Trophoblast cell (in vitro differentiated cells and primary cell): ENCODE measurements at regions not wholly inside any gene's neighbourhood (a gene's known extent, or its start where the extent isn't known, plus 50 kb on each side); places are given as distances from the start of the nearest gene placed in this dataset.

ENCODE experiments used
- DNase-seq, 2 donors: peaks; one replicate each; pipeline ENCODE4 v3.0.0-alpha.2; 2016
- H2AFZ ChIP-seq: 2 replicates; pipeline ENCODE4 v1.6.1; 2013; ENCODE audit warnings: low read length, moderate library complexity, mild to moderate bottlenecking; ENCODE audit not compliant: insufficient read depth, poor library complexity
- H2AK5ac ChIP-seq: 2 replicates; pipeline ENCODE4 v1.6.1; 2013; ENCODE audit warnings: mild to moderate bottlenecking, low read length
- H2BK120ac ChIP-seq: 2 replicates; pipeline ENCODE4 v1.6.1; 2013; ENCODE audit warnings: low read length, mild to moderate bottlenecking, moderate library complexity; ENCODE audit not compliant: insufficient read depth, poor library complexity
- H2BK12ac ChIP-seq: 2 replicates; pipeline ENCODE4 v1.6.1; 2013; ENCODE audit warnings: mild to moderate bottlenecking, low read length, moderate library complexity
- H2BK5ac ChIP-seq: 2 replicates; pipeline ENCODE4 v1.6.1; 2013; ENCODE audit warnings: low read length, low read depth, moderate library complexity, mild to moderate bottlenecking; ENCODE audit not compliant: poor library complexity
- H3K14ac ChIP-seq: 2 replicates; pipeline ENCODE4 v1.6.1; 2013; ENCODE audit warnings: mild to moderate bottlenecking, low read length
- H3K18ac ChIP-seq: 2 replicates; pipeline ENCODE4 v1.6.1; 2013; ENCODE audit warnings: mild to moderate bottlenecking, low read length
- H3K23ac ChIP-seq: 2 replicates; pipeline ENCODE4 v1.6.1; 2013; ENCODE audit warnings: low read length
- H3K27ac ChIP-seq: 2 replicates; pipeline ENCODE4 v1.5.1; 2013; ENCODE audit warnings: low read depth, mild to moderate bottlenecking, inconsistent platforms, low read length, moderate library complexity
- H3K27me3 ChIP-seq: 2 replicates; pipeline ENCODE4 v1.6.1; 2013; ENCODE audit warnings: inconsistent platforms, mild to moderate bottlenecking, low read length, moderate library complexity; ENCODE audit not compliant: insufficient read depth
- H3K36me3 ChIP-seq, 2 experiments: 1 replicate in 1 of 2; 2 replicates in 1 of 2; pipeline ENCODE4 v1.6.1; 2013; ENCODE audit warnings: low read length in 2 of 2, mild to moderate bottlenecking in 2 of 2, moderate library complexity in 1 of 2; ENCODE audit not compliant: insufficient read depth in 2 of 2, control insufficient read depth in 1 of 2
- H3K4ac ChIP-seq: 2 replicates; pipeline ENCODE4 v1.6.1; 2013; ENCODE audit warnings: low read depth, mild to moderate bottlenecking, low read length, moderate library complexity
- H3K4me1 ChIP-seq, 2 experiments: 1 replicate in 1 of 2; 2 replicates in 1 of 2; pipeline ENCODE4 v1.6.1; 2013; ENCODE audit warnings: low read length in 2 of 2, mild to moderate bottlenecking in 2 of 2, moderate library complexity in 1 of 2; ENCODE audit not compliant: insufficient read depth in 2 of 2, control insufficient read depth in 1 of 2
- H3K4me2 ChIP-seq: 2 replicates; pipeline ENCODE4 v1.6.1; 2013; ENCODE audit warnings: inconsistent platforms, mild to moderate bottlenecking, low read length, moderate library complexity
- H3K4me3 ChIP-seq: 2 replicates; pipeline ENCODE4 v1.5.1; 2013; ENCODE audit warnings: mild to moderate bottlenecking, low read depth, low read length, inconsistent platforms
- H3K79me1 ChIP-seq: one replicate; pipeline ENCODE4 v1.6.1; 2013; ENCODE audit warnings: low read length
- H3K79me2 ChIP-seq: 2 replicates; pipeline ENCODE4 v1.6.1; 2013; ENCODE audit warnings: low read length, mild to moderate bottlenecking; ENCODE audit not compliant: control insufficient read depth, insufficient read depth, poor library complexity
- H3K9ac ChIP-seq: 2 replicates; pipeline ENCODE4 v1.6.1; 2013; ENCODE audit warnings: mild to moderate bottlenecking, low read length
- H3K9me3 ChIP-seq: 2 replicates; pipeline ENCODE4 v1.6.1; 2013; ENCODE audit warnings: low read depth, mild to moderate bottlenecking, control low read depth, inconsistent platforms, low read length; ENCODE audit not compliant: insufficient read depth
- H4K12ac ChIP-seq: 2 replicates; pipeline ENCODE4 v1.6.1; 2013; ENCODE audit warnings: low read depth, mild to moderate bottlenecking, low read length, moderate library complexity
- H4K8ac ChIP-seq: 2 replicates; pipeline ENCODE4 v1.6.1; 2013; ENCODE audit warnings: low read depth, mild to moderate bottlenecking, low read length, moderate library complexity
- H4K91ac ChIP-seq: one replicate; pipeline ENCODE4 v1.6.1; 2013; ENCODE audit warnings: low read depth, mild to moderate bottlenecking, low read length, moderate library complexity
- WGBS: extraction: QIAGEN DNeasy Blood & Tissue Kit; methylation state at CpG from one replicate; pipeline ENCODE4 v1.1.7; 2013; ENCODE audit warnings: missing lambda C conversion rate; ENCODE audit not compliant: insufficient read length, insufficient coverage; ENCODE audit errors: extremely low coverage; 5-methylcytosine and 5-hydroxymethylcytosine counted together

DNA sequence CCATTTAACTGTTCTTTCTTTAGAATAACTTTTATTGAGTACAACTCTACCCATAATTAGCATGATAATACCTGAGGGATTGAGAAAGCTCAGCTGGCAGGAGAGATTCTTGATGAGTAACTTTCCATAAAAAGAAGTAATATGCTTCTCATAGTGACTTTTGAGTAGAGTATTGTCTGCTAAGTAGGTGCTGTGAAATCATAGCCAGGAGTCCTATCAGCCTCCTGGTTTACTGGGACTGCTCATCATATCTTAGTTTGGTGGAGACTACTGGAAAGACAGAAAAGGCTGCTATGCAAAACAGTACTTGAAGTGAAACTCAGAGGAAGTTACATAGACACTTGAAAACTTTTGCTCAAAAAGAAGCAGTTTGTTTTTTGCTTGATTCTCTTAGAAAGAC is 113.3 kb upstream of the ATP2B1 start:
- no peak overlapping the region for H3K18ac ChIP-seq
- H3K4ac ChIP-seq: no peak overlapping the region
- H2BK12ac ChIP-seq: no peak overlapping the region
- no peak overlapping the region for H4K8ac ChIP-seq
- no peak overlapping the region for H3K9ac ChIP-seq
- H3K27me3 ChIP-seq: no peaks in the 10 kb centered on the region
- H3K4me2 ChIP-seq: no peak overlapping the region
- no peak overlapping the region for H2AFZ ChIP-seq
- H3K36me3 ChIP-seq: no peaks in the 10 kb centered on the region
- DNase-seq: no peak
- peaks cover 0 to 6% of the 10 kb centered on the region in 2 experiments for H3K4me1 ChIP-seq
- H3K4me3 ChIP-seq: no peak overlapping the region
- H3K79me2 ChIP-seq: no peaks in the 10 kb centered on the region
- no peak overlapping the region for H4K12ac ChIP-seq
- H2BK120ac ChIP-seq: no peak overlapping the region
- H3K9me3 ChIP-seq: no peaks in the 10 kb centered on the region
- H2AK5ac ChIP-seq: no peak overlapping the region
- H4K91ac ChIP-seq: no peak overlapping the region
- H3K27ac ChIP-seq: no peak overlapping the region
- H3K14ac ChIP-seq: no peak overlapping the region
- no peak overlapping the region for H3K23ac ChIP-seq
- H2BK5ac ChIP-seq: no peak overlapping the region
- peaks cover 12% of the 10 kb centered on the region for H3K79me1 ChIP-seq

GRCh38 chr12:89817501-89818226 is 109.0 kb upstream of the ATP2B1 start:
- Histone ChIP-seq H3K36me3 (no peaks in the 10 kb centered on the region), H3K4me2 (no peak overlapping the region), H4K91ac (no peak overlapping the region), H3K27me3 (no peaks in the 10 kb centered on the region), H2AK5ac (no peak overlapping the region), H2BK12ac (no peak overlapping the region), H3K23ac (no peak overlapping the region), H3K4me3 (no peak overlapping the region), H4K8ac (no peak overlapping the region), H2BK120ac (no peak overlapping the region), H3K79me2 (no peaks in the 10 kb centered on the region), H3K4ac (no peak overlapping the region), H3K4me1 (peaks cover 0 to 2% of the 10 kb centered on the region in 2 experiments), H4K12ac (no peak overlapping the region), H3K27ac (peak overlapping the region; percentile 58), H2BK5ac (no peak overlapping the region), H3K9ac (no peak overlapping the region), H3K79me1 (no peaks in the 10 kb centered on the region), H3K14ac (no peak overlapping the region), H3K9me3 (no peaks in the 10 kb centered on the region), H2AFZ (no peak overlapping the region), H3K18ac (no peak overlapping the region)
- DNase-seq: no peak
- WGBS: no CpG with 5 or more reads among the region's 2 CpGs

GRCh38 chr12:89815225-89815624 is 106.6 kb upstream of the ATP2B1 start:
- WGBS: no CpG with 5 or more reads among the region's 3 CpGs
- no peak overlapping the region for H2BK12ac ChIP-seq
- H3K9me3 ChIP-seq: no peaks in the 10 kb centered on the region
- no peaks in the 10 kb centered on the region for H3K79me1 ChIP-seq
- H4K12ac ChIP-seq: no peak overlapping the region
- H2BK120ac ChIP-seq: no peak overlapping the region
- no peaks in the 10 kb centered on the region for H3K27me3 ChIP-seq
- H3K4me3 ChIP-seq: no peak overlapping the region
- no peak overlapping the region for H4K91ac ChIP-seq
- no peak overlapping the region for H2AK5ac ChIP-seq
- H4K8ac ChIP-seq: no peak overlapping the region
- H3K36me3 ChIP-seq: no peaks in the 10 kb centered on the region
- DNase-seq: no peak
- no peaks in the 10 kb centered on the region for H3K79me2 ChIP-seq
- H2AFZ ChIP-seq: no peak overlapping the region
- H3K27ac ChIP-seq: no peak overlapping the region
- no peak overlapping the region for H3K14ac ChIP-seq
- peaks cover 0 to 2% of the 10 kb centered on the region in 2 experiments for H3K4me1 ChIP-seq
- no peak overlapping the region for H3K18ac ChIP-seq
- H2BK5ac ChIP-seq: no peak overlapping the region
- no peak overlapping the region for H3K23ac ChIP-seq
- no peak overlapping the region for H3K4ac ChIP-seq
- H3K4me2 ChIP-seq: no peak overlapping the region
- no peak overlapping the region for H3K9ac ChIP-seq

- H3K36me3 ChIP-seq: no peaks in the 10 kb centered on the region
- no peak overlapping the region for H3K18ac ChIP-seq
- H4K12ac ChIP-seq: no peak overlapping the region
- peaks cover 3 to 9% of the 10 kb centered on the region in 2 experiments for H3K4me1 ChIP-seq
- H2BK120ac ChIP-seq: no peak overlapping the region
- no peak overlapping the region for H2AK5ac ChIP-seq
- no peak overlapping the region for H2BK5ac ChIP-seq
- H3K79me1 ChIP-seq: peaks cover 15% of the 10 kb centered on the region
- H3K14ac ChIP-seq: no peak overlapping the region
- no peak for DNase-seq
- no peak overlapping the region for H3K9ac ChIP-seq
- H3K4me2 ChIP-seq: no peak overlapping the region
- H4K8ac ChIP-seq: no peak overlapping the region
- H4K91ac ChIP-seq: no peak overlapping the region
- H3K27ac ChIP-seq: peak overlapping the region; percentile 93
- no peak overlapping the region for H2BK12ac ChIP-seq
- no peak overlapping the region for H3K4me3 ChIP-seq
- H3K4ac ChIP-seq: no peak overlapping the region
- H3K27me3 ChIP-seq: no peaks in the 10 kb centered on the region
- H2AFZ ChIP-seq: no peak overlapping the region
- H3K23ac ChIP-seq: no peak overlapping the region
- no peaks in the 10 kb centered on the region for H3K79me2 ChIP-seq
- no peaks in the 10 kb centered on the region for H3K9me3 ChIP-seq
Measured at GRCh38 chr12:89803412-89803811, 94.8 kb upstream of the ATP2B1 start.
